Fibroblast of lung (primary cell): ENCODE measurements at regions not wholly inside any gene's neighbourhood (a gene's known extent, or its start where the extent isn't known, plus 50 kb on each side); places are given as distances from the start of the nearest gene placed in this dataset.

ENCODE experiments used
- CTCF ChIP-seq, 2 donors: IDR thresholded peaks in 1 of 2; conservative IDR thresholded peaks in 1 of 2; 1 replicate in 1 of 2; 2 replicates in 1 of 2; pipeline ENCODE4 v1.5.1; 2011 to 2012; ENCODE audit warnings: low read length in 2 of 2, control low read depth in 1 of 2, inconsistent platforms in 1 of 2, low read depth in 1 of 2, mild to moderate bottlenecking in 1 of 2
- EZH2 ChIP-seq: IDR thresholded peaks from 2 replicates; pipeline ENCODE4 v1.5.1; 2012; ENCODE audit warnings: low read length, control low read depth, mild to moderate bottlenecking; ENCODE audit errors: missing control alignments

GRCh38 chr5:72697622-72698021, 118.8 kb upstream of the TNPO1 start:
- TF ChIP-seq CTCF (conservative IDR thresholded peaks at IDR 0.05 in 1 of 2, IDR thresholded peaks at IDR 0.05 in 1 of 2; ENCODE audit: low read depth in 1 of 2, low read length in 2 of 2): no peak
- no peak for TF ChIP-seq EZH2
